Vagina (tissue), 2 donors: ENCODE measurements at regions not wholly inside any gene's neighbourhood (a gene's known extent, or its start where the extent isn't known, plus 50 kb on each side); places are given as distances from the start of the nearest gene placed in this dataset.

Experiments used
- DNase-seq, 2 donors: peaks; one replicate each; pipeline ENCODE4 v3.0.0-alpha.2; 2017; ENCODE audit errors: extremely low spot score in 2 of 2
- H3K27ac ChIP-seq: fragments of 200-600 bp; sonication (generic); one replicate; pipeline ENCODE4 v1.5.1; 2019
- H3K27me3 ChIP-seq: fragments of 200-600 bp; sonication (generic); one replicate; pipeline ENCODE4 v1.5.1; 2019
- H3K36me3 ChIP-seq, 2 donors: fragments of 200-600 bp; sonication (generic); one replicate each; pipeline ENCODE4 v1.5.1; 2017 to 2019
- H3K4me1 ChIP-seq: fragments of 200-600 bp; sonication (generic); one replicate; pipeline ENCODE4 v1.5.1; 2019
- H3K4me3 ChIP-seq, 2 donors: fragments of 200-600 bp; sonication (generic); 1 replicate in 1 of 2; 2 replicates in 1 of 2; pipeline ENCODE4 v1.5.1; 2016 to 2019
- H3K9me3 ChIP-seq: fragments of 200-600 bp; sonication (generic); one replicate; pipeline ENCODE4 v1.5.1; 2019
- CTCF ChIP-seq, 3 experiments: fragments of 450-650 bp in 2 of 3; fragments of 200-600 bp in 1 of 3; sonication (generic) in 1 of 3; IDR thresholded peaks; one replicate each; pipeline ENCODE4 v1.5.1; 2017 to 2019; ENCODE audit warnings: antibody characterized with exemption in 3 of 3, mild to moderate bottlenecking in 2 of 3, moderate library complexity in 2 of 3
- POLR2A ChIP-seq, 2 donors: fragments of 450-650 bp; IDR thresholded peaks; one replicate each; pipeline ENCODE4 v1.6.1; 2017; ENCODE audit warnings: antibody characterized with exemption in 2 of 2, mild to moderate bottlenecking in 2 of 2, moderate library complexity in 2 of 2
- POLR2AphosphoS5 ChIP-seq, 2 donors: sonication (generic); formaldehyde crosslinking; IDR thresholded peaks; one replicate each; pipeline ENCODE4 v1.9.0; 2017; ENCODE audit warnings: antibody characterized with exemption in 2 of 2, mild to moderate bottlenecking in 2 of 2, low read depth in 1 of 2; ENCODE audit not compliant: insufficient read depth in 1 of 2
- intact Hi-C: fragments of 100-400 bp; cut with DNase I; formaldehyde crosslinking; loops from one replicate; pipeline ENCODE4 v1.15.1; 2023

- intact Hi-C loops = no loop called here
- Histone ChIP-seq H3K4me3 (no peak overlapping the region), H3K36me3 (no peaks in the 10 kb centered on the region), H3K9me3 (no peaks in the 10 kb centered on the region), H3K4me1 (no peaks in the 10 kb centered on the region), H3K27ac (no peak overlapping the region), H3K27me3 (no peaks in the 10 kb centered on the region)
- TF ChIP-seq POLR2A (IDR thresholded peaks at IDR 0.05) = no peak
- no peak for TF ChIP-seq POLR2AphosphoS5 (IDR thresholded peaks at IDR 0.05; ENCODE audit: insufficient read depth in 1 of 2, low read depth in 1 of 2)
- TF ChIP-seq CTCF (IDR thresholded peaks at IDR 0.05) = no peak
- DNase-seq = no peak
Measured at GRCh38 chr2:192827735-192828134, 633.0 kb upstream of the TMEFF2 start.

- no peaks in the 10 kb centered on the region for H3K27me3 ChIP-seq
- no peak overlapping the region for H3K27ac ChIP-seq
- intact Hi-C loops = no loop called here
- no peak overlapping the region for H3K4me3 ChIP-seq
- no peaks in the 10 kb centered on the region for H3K4me1 ChIP-seq
- no peaks in the 10 kb centered on the region for H3K36me3 ChIP-seq
- TF ChIP-seq POLR2AphosphoS5 (IDR thresholded peaks at IDR 0.05; ENCODE audit: insufficient read depth in 1 of 2, low read depth in 1 of 2) (no peak), POLR2A (IDR thresholded peaks at IDR 0.05) (no peak), CTCF (IDR thresholded peaks at IDR 0.05) (no peak)
- no peaks in the 10 kb centered on the region for H3K9me3 ChIP-seq
- DNase-seq = no peak
Measured at GRCh38 chr2:192814376-192814775, 619.6 kb upstream of the TMEFF2 start.

- Histone ChIP-seq H3K27ac (no peak overlapping the region), H3K4me3 (no peak overlapping the region), H3K36me3 (no peaks in the 10 kb centered on the region), H3K27me3 (no peaks in the 10 kb centered on the region), H3K9me3 (no peaks in the 10 kb centered on the region), H3K4me1 (no peaks in the 10 kb centered on the region)
- intact Hi-C loops = no loop called here
- no peak for TF ChIP-seq CTCF (IDR thresholded peaks at IDR 0.05)
- no peak for TF ChIP-seq POLR2A (IDR thresholded peaks at IDR 0.05)
- no peak for TF ChIP-seq POLR2AphosphoS5 (IDR thresholded peaks at IDR 0.05; ENCODE audit: insufficient read depth in 1 of 2, low read depth in 1 of 2)
- DNase-seq = no peak
Measured at GRCh38 chr2:192813341-192813740, 618.6 kb upstream of the TMEFF2 start.

- Histone ChIP-seq H3K4me3 (no peak overlapping the region), H3K27ac (no peak overlapping the region), H3K4me1 (no peaks in the 10 kb centered on the region), H3K36me3 (no peaks in the 10 kb centered on the region), H3K27me3 (no peaks in the 10 kb centered on the region), H3K9me3 (no peaks in the 10 kb centered on the region)
- DNase-seq = no peak
- intact Hi-C loops = no loop called here
- TF ChIP-seq POLR2AphosphoS5 (IDR thresholded peaks at IDR 0.05; ENCODE audit: insufficient read depth in 1 of 2, low read depth in 1 of 2) (no peak), POLR2A (IDR thresholded peaks at IDR 0.05) (no peak), CTCF (IDR thresholded peaks at IDR 0.05) (no peak)
Measured at GRCh38 chr2:192809173-192809572, 614.4 kb upstream of the TMEFF2 start.

- DNase-seq = no peak
- Histone ChIP-seq H3K36me3 (no peaks in the 10 kb centered on the region), H3K4me3 (no peak overlapping the region), H3K27ac (no peak overlapping the region), H3K27me3 (no peaks in the 10 kb centered on the region), H3K9me3 (no peaks in the 10 kb centered on the region), H3K4me1 (no peaks in the 10 kb centered on the region)
- TF ChIP-seq POLR2AphosphoS5 (IDR thresholded peaks at IDR 0.05; ENCODE audit: insufficient read depth in 1 of 2, low read depth in 1 of 2) (no peak), POLR2A (IDR thresholded peaks at IDR 0.05) (no peak), CTCF (IDR thresholded peaks at IDR 0.05) (no peak)
- intact Hi-C loops = no loop called here
Measured at GRCh38 chr2:192783643-192784042, 588.9 kb upstream of the TMEFF2 start.
